Thyroid gland (tissue), 4 donors: ENCODE measurements at regions not wholly inside any gene's neighbourhood (a gene's known extent, or its start where the extent isn't known, plus 50 kb on each side); places are given as distances from the start of the nearest gene placed in this dataset.

Source experiments
- DNase-seq, 2 donors: peaks; one replicate each; pipeline ENCODE4 v3.0.0-alpha.2; 2019
- H3K27ac ChIP-seq, 3 donors: fragments of 200-600 bp; sonication (generic); 1 replicate in 2 of 3; 2 replicates in 1 of 3; pipeline ENCODE4 v1.5.1; 2016 to 2019; ENCODE audit warnings: mild to moderate bottlenecking in 1 of 3, moderate library complexity in 1 of 3
- H3K27me3 ChIP-seq: fragments of 200-600 bp; sonication (generic); one replicate; pipeline ENCODE4 v1.5.1; 2019
- H3K36me3 ChIP-seq, 2 donors: fragments of 200-600 bp; sonication (generic); one replicate each; pipeline ENCODE4 v1.5.1; 2016 to 2019
- H3K4me1 ChIP-seq, 2 donors: fragments of 200-600 bp; sonication (generic); one replicate each; pipeline ENCODE4 v1.5.1; 2017 to 2019
- H3K4me3 ChIP-seq, 3 donors: fragments of 200-600 bp; sonication (generic); replicated peaks in 1 of 3; 1 replicate in 2 of 3; 2 replicates in 1 of 3; pipeline ENCODE4 v1.5.1; 2016; ENCODE audit warnings: mild to moderate bottlenecking in 1 of 3
- H3K9me3 ChIP-seq: fragments of 200-600 bp; sonication (generic); one replicate; pipeline ENCODE4 v1.5.1; 2017
- CTCF ChIP-seq, 6 experiments: fragments of 200-600 bp in 3 of 6; fragments of 450-650 bp in 3 of 6; sonication (generic) in 3 of 6; IDR thresholded peaks; one replicate each; pipeline ENCODE4 v1.5.1; 2016 to 2019; ENCODE audit warnings: antibody characterized with exemption in 6 of 6, mild to moderate bottlenecking in 2 of 6, inconsistent platforms in 1 of 6, moderate library complexity in 1 of 6
- POLR2A ChIP-seq, 2 donors: fragments of 450-650 bp; IDR thresholded peaks; one replicate each; pipeline ENCODE4 v1.6.1; 2017; ENCODE audit warnings: antibody characterized with exemption in 2 of 2, mild to moderate bottlenecking in 2 of 2, moderate library complexity in 1 of 2
- WGBS, 2 donors: methylation state at CpG; one replicate each; pipeline ENCODE4 v1.1.5; 2017; 5-methylcytosine and 5-hydroxymethylcytosine counted together
- intact Hi-C: fragments of 100-400 bp; cut with DNase I; formaldehyde crosslinking; loops from one replicate; pipeline ENCODE4 v1.15.1; 2023

GRCh38 chr2:60297296-60298005 lies 256.0 kb downstream of the BCL11A start:
- H3K4me1 ChIP-seq, result no peaks in the 10 kb centered on the region
- no peaks in the 10 kb centered on the region for H3K9me3 ChIP-seq
- TF ChIP-seq POLR2A (IDR thresholded peaks at IDR 0.05), result no peak
- no peak for TF ChIP-seq CTCF (IDR thresholded peaks at IDR 0.05)
- no peak overlapping the region for H3K4me3 ChIP-seq
- H3K36me3 ChIP-seq, result no peaks in the 10 kb centered on the region
- intact Hi-C loops, result no loop called here
- H3K27me3 ChIP-seq, result no peaks in the 10 kb centered on the region
- DNase-seq, result no peak
- 47 to 61% methylated on average over 14 to 21 of the region's 21 CpGs for WGBS, 2 donors
- H3K27ac ChIP-seq, result no peak overlapping the region

- WGBS, 2 donors, result 90 to 98% methylated on average over 6 to 8 of the region's 8 CpGs
- Histone ChIP-seq H3K36me3 (no peaks in the 10 kb centered on the region), H3K27me3 (no peaks in the 10 kb centered on the region), H3K27ac (no peak overlapping the region), H3K4me3 (no peak overlapping the region), H3K9me3 (no peaks in the 10 kb centered on the region), H3K4me1 (no peaks in the 10 kb centered on the region)
- no peak for TF ChIP-seq CTCF (IDR thresholded peaks at IDR 0.05)
- no peak for TF ChIP-seq POLR2A (IDR thresholded peaks at IDR 0.05)
- DNase-seq, result no peak
- intact Hi-C loops, result no loop called here
These were observed 257.1 kb downstream of the BCL11A start for GRCh38 chr2:60296219-60296955.

GRCh38 chr2:60295636-60295962 lies 257.9 kb downstream of the BCL11A start:
- TF ChIP-seq CTCF (IDR thresholded peaks at IDR 0.05) (no peak), POLR2A (IDR thresholded peaks at IDR 0.05) (no peak)
- intact Hi-C loops, result no loop called here
- Histone ChIP-seq H3K4me1 (no peaks in the 10 kb centered on the region), H3K27ac (no peak overlapping the region), H3K36me3 (no peaks in the 10 kb centered on the region), H3K9me3 (no peaks in the 10 kb centered on the region), H3K4me3 (no peak overlapping the region), H3K27me3 (no peaks in the 10 kb centered on the region)
- WGBS, 2 donors, result 71 to 85% methylated on average over 9 of the region's 9 CpGs
- DNase-seq, result no peak

GRCh38 chr2:60294901-60295635 lies 258.4 kb downstream of the BCL11A start:
- no peaks in the 10 kb centered on the region for H3K27me3 ChIP-seq
- H3K4me3 ChIP-seq, result no peak overlapping the region
- no peak for DNase-seq
- H3K4me1 ChIP-seq, result no peaks in the 10 kb centered on the region
- no peaks in the 10 kb centered on the region for H3K36me3 ChIP-seq
- no peak overlapping the region for H3K27ac ChIP-seq
- WGBS, 2 donors, result 66 to 68% methylated on average over 16 to 19 of the region's 20 CpGs
- intact Hi-C loops, result no loop called here
- no peaks in the 10 kb centered on the region for H3K9me3 ChIP-seq
- no peak for TF ChIP-seq POLR2A (IDR thresholded peaks at IDR 0.05)
- TF ChIP-seq CTCF (IDR thresholded peaks at IDR 0.05), result no peak

GRCh38 chr2:60292242-60292641 lies 261.2 kb downstream of the BCL11A start:
- intact Hi-C loops, result no loop called here
- 89% methylated on average over 3 of the region's 3 CpGs for WGBS, 2 donors

More at GRCh38 chr2:60292242-60292641, 261.2 kb downstream of the BCL11A start:
- Histone ChIP-seq H3K27me3 (no peaks in the 10 kb centered on the region), H3K36me3 (no peaks in the 10 kb centered on the region), H3K9me3 (no peaks in the 10 kb centered on the region), H3K27ac (no peak overlapping the region), H3K4me3 (no peak overlapping the region), H3K4me1 (no peaks in the 10 kb centered on the region)
- TF ChIP-seq POLR2A (IDR thresholded peaks at IDR 0.05) (no peak), CTCF (IDR thresholded peaks at IDR 0.05) (no peak)
- DNase-seq, result no peak
